Skeletal muscle tissue (tissue), 3 donors: ENCODE measurements at regions not wholly inside any gene's neighbourhood (a gene's known extent, or its start where the extent isn't known, plus 50 kb on each side); places are given as distances from the start of the nearest gene placed in this dataset.

Source experiments
- H3K27ac ChIP-seq: one replicate; pipeline ENCODE4 v1.7.0; 2013; ENCODE audit warnings: mild to moderate bottlenecking, low read depth, low read length, inconsistent platforms
- H3K27me3 ChIP-seq, 3 donors: one replicate each; pipeline ENCODE4 v1.7.0; 2013; ENCODE audit warnings: low read length in 3 of 3; ENCODE audit not compliant: control insufficient read depth in 3 of 3, insufficient read depth in 3 of 3
- H3K36me3 ChIP-seq, 3 donors: one replicate each; pipeline ENCODE4 v1.7.0; 2013; ENCODE audit warnings: low read length in 3 of 3; ENCODE audit not compliant: control insufficient read depth in 3 of 3, insufficient read depth in 3 of 3
- H3K4me1 ChIP-seq, 3 donors: one replicate each; pipeline ENCODE4 v1.7.0; 2013; ENCODE audit warnings: low read length in 3 of 3, mild to moderate bottlenecking in 3 of 3; ENCODE audit not compliant: control insufficient read depth in 3 of 3, insufficient read depth in 3 of 3
- H3K4me3 ChIP-seq, 3 donors: one replicate each; pipeline ENCODE4 v1.7.0; 2013; ENCODE audit warnings: low read length in 3 of 3
- H3K9ac ChIP-seq, 3 donors: one replicate each; pipeline ENCODE4 v1.7.0; 2013; ENCODE audit warnings: low read length in 3 of 3, mild to moderate bottlenecking in 3 of 3, moderate library complexity in 2 of 3, low read depth in 1 of 3
- H3K9me3 ChIP-seq, 3 donors: one replicate each; pipeline ENCODE4 v1.7.0; 2013; ENCODE audit warnings: low read length in 3 of 3; ENCODE audit not compliant: control insufficient read depth in 3 of 3
- donor health status: Osteomylitis.

DNA sequence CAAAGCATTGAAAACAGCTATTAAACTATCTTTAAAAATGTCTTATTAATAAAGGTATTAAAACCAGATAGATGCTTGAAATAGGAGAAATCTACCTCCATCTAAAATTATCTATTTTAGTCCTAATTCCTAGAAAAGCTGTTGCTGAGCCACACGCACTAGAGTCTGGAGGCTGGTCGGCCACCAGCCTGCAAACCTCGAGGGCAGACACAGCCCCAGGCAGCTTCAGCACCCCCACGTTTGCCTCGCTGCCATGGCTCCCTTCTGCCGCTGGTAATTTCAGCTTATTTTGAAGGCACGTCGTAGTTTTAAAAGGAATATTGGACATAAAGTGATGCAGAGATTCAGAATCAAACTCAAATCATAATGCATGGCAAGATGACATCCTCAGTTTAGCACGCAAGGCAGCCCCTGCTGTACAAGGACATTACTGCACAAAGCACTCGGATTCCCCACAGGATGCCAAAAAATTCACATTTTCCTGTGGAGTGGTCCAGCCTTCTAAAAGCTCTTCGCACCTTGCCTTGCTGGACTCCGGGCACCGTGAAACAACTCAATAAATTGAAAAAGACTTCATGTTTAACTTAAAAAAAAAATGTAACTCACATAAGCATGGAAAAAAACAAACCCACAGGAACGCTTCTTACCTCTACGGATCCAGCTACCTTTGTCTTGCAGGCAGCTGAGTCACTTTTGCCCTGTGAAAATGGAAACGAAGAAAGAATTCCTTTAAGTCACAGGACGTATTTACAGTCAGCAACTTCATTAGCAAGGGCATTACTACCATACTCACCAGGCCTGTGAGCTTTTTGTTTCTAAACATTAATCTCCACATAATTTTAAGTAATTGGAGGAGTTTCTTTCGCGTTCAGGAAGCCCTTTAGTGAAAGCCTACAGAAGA, 143.4 kb upstream of the RPS6KA2 start:
- Histone ChIP-seq H3K4me3 (no peak overlapping the region), H3K27me3 (peaks cover 13 to 27% (median 14%) of the 10 kb centered on the region in 3 donors), H3K9ac (no peak overlapping the region), H3K27ac (no peak overlapping the region), H3K9me3 (no peaks in the 10 kb centered on the region), H3K4me1 (no peaks in the 10 kb centered on the region), H3K36me3 (no peaks in the 10 kb centered on the region)

DNA sequence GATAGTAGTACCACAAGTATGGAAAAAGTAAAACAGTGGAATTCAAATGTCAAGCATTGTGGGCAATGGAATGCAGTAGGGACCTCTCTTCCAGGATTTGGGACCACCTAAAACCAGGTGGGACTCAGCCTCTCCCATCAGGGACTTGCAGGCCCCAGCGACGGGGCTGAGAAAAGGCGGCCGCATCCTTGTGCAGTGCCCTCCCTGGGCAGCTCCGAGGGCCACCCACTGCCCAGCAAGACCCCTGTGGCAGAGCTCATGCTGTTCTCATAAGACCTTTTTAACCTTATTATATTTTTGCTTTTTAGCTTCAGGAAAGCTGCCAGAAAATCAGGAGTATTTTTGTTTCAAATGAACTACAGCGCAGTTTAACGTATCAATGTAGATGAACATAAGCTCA, 142.6 kb upstream of the RPS6KA2 start:
- Histone ChIP-seq H3K27me3 (peaks cover 9 to 25% (median 11%) of the 10 kb centered on the region in 3 donors), H3K9ac (no peak overlapping the region), H3K36me3 (no peaks in the 10 kb centered on the region), H3K4me1 (no peaks in the 10 kb centered on the region), H3K27ac (no peak overlapping the region), H3K9me3 (no peaks in the 10 kb centered on the region), H3K4me3 (no peak overlapping the region)

DNA sequence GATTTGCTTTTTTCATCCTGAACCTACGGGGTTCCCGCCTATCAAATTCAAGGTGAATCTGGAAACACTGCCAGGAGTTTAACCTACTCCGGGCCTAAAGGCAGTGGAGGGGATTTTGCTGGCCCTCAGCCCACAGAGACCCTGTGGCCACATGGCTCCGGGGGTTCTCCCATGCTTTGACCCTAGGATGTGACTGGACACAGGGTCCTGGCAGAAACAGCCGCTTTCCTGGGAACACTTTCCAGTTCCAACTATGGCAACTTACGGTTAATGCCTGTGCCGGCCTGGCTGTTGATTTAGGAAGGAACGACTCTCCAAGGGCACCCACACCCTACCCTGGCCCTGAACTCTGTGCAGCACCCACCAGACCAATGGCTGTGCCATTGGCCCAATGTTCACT, 141.7 kb upstream of the RPS6KA2 start:
- Histone ChIP-seq H3K36me3 (no peaks in the 10 kb centered on the region), H3K9ac (no peak overlapping the region), H3K27me3 (peaks cover 3 to 17% (median 4%) of the 10 kb centered on the region in 3 donors), H3K4me1 (no peaks in the 10 kb centered on the region), H3K4me3 (no peak overlapping the region), H3K27ac (no peak overlapping the region), H3K9me3 (no peaks in the 10 kb centered on the region)

DNA sequence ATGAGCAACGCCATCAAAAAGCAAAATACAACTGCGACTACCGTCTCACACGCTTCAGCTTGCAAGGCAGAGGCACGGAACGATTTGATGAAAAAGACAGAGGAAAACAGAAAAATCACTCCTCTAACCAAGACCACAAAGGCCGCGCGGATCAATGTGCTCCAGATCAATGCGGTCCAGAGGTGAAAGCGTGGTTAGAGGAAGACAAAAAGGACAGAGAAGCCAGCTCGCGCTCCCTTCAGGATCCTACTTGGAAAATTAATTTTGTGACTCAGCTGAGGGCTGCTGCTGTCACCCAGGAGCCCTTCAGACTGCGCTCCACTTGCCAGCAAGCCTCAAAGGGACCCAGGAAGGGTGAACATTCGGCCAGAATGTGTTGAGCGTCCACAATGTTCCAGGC, 140.2 kb upstream of the RPS6KA2 start:
- H3K4me3 ChIP-seq: no peak overlapping the region
- H3K9ac ChIP-seq: no peak overlapping the region

DNA sequence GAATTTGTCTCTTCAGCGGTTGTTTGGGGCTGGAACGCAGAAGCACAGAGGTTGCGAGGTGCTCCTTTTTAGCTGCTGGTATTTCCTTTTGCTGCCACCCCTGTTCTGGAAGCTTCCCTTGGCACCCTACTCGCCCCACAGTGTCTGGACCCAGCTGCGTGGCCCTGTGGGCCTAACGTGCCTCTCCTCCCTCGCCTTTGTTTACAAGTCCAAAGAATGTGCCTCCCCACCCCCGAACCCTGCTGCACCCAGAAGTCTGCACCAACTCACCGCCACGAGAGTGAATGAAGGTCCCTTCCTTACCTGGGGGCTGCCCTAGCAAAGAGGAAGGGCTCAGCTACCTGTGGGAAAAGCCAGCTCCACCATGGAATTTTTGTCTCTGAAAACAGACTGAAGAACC, 139.7 kb upstream of the RPS6KA2 start:
- H3K9me3 ChIP-seq: no peaks in the 10 kb centered on the region
- H3K4me1 ChIP-seq: no peaks in the 10 kb centered on the region
- H3K4me3 ChIP-seq: no peak overlapping the region
- no peaks in the 10 kb centered on the region for H3K36me3 ChIP-seq
- H3K27me3 ChIP-seq: peaks cover 0 to 7% (median 4%) of the 10 kb centered on the region in 3 donors
- no peak overlapping the region for H3K27ac ChIP-seq
- H3K9ac ChIP-seq: no peak overlapping the region

More for the DNA sequence above, 140.2 kb upstream of the RPS6KA2 start:
- H3K4me1 ChIP-seq: no peaks in the 10 kb centered on the region
- peaks cover 0 to 9% (median 0%) of the 10 kb centered on the region in 3 donors for H3K27me3 ChIP-seq
- no peaks in the 10 kb centered on the region for H3K36me3 ChIP-seq
- no peaks in the 10 kb centered on the region for H3K9me3 ChIP-seq
- no peak overlapping the region for H3K27ac ChIP-seq

DNA sequence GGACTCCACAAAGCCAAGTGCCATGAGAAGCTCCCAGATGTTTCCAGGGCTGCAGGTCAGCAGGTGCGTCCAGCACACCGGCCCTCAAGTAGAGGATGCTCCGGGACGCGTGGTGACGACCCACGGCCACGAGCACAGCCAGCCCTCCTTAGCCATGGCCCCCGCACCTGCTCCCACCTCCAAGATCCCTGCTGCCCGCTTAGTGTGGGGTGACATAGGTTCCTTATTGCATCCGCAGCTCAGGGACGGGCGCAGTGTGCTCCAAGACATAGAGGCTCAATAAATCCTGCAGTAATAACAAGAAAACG, 138.1 kb upstream of the RPS6KA2 start:
- H3K9me3 ChIP-seq: no peaks in the 10 kb centered on the region
- H3K4me1 ChIP-seq: no peaks in the 10 kb centered on the region
- no peak overlapping the region for H3K9ac ChIP-seq
- H3K4me3 ChIP-seq: no peak overlapping the region
- H3K27me3 ChIP-seq: peaks cover 0 to 15% (median 4%) of the 10 kb centered on the region in 3 donors
- H3K27ac ChIP-seq: no peak overlapping the region
- no peaks in the 10 kb centered on the region for H3K36me3 ChIP-seq

DNA sequence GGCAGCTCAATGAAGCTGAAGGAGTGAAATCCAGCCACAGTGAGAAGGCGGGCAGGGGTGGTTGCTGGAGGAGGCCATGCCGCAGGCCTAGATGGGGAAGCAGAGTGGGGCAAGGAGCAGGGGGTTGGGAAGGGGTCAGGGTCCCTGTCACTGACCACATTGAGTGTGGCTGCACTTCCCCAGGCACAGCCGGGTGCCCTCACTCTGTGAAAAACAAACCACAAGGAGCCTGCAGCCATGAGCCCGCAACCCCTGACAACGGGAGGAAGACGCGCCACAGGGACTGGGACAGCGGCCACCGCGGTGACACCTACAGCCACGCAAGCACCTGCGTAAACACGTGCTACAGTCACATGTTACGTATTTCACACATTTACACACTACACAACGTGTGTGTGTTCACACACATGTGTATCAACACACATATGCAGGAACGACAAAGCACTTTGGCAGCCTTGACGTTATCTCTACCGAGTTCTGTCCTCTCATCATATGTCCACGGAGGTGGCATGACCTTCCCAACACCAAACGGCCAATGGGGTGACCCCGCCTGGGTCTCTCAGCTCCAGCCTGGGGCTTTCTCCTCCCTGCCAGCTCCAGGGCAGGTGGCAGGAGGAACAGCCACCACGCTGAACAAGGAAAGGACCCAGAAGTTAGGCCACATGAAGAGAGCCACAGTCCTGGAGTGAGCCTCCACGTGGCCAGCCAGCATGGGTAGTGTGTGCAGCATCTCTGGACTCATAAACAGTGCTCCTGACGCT, 137.6 kb upstream of the RPS6KA2 start:
- Histone ChIP-seq H3K9ac (no peak overlapping the region), H3K4me3 (no peak overlapping the region), H3K4me1 (no peaks in the 10 kb centered on the region), H3K27ac (no peak overlapping the region), H3K9me3 (no peaks in the 10 kb centered on the region), H3K27me3 (peaks cover 0 to 17% (median 4%) of the 10 kb centered on the region in 3 donors), H3K36me3 (no peaks in the 10 kb centered on the region)

DNA sequence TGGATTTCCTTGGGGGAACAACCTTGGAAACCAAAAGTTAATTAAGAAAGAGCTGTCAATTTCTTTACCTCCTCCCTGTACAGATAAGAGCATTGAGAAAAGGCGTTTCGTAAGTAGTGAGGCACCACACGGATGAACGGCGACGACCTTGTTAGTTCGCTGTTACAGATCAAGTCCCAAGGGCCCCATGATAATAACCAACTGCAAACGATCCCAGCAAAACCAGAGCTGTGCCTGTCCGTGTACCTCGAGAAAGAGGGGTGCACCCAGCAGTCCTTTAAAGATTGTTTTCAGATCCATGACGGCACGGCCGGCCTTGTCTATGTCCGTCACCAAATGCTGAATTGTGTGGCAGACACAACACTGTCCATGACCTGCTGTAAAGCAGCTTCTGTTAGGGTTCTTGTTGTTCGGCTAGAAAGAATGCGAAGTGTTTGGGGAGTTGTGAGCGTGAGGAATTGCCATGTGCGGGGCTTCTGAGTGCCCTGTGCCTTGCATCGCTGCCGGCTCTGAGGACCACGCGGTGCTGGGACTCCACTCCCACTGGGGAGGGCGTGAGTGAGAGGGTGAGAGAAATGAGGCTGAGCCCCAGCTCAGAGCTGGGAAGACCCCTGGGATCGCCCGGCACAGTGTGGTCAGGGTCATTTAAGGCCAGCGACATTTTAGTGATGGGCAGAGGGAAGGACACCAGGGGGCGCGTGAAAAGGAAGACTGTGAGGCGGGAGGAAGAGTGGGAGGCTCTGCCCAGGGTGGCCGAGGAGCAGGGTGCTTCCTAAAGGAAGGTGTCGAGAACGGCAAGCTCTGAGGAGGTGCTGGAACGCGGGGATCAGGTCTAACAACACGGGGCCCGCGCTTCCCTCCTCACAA, 136.8 kb upstream of the RPS6KA2 start:
- Histone ChIP-seq H3K9ac (no peak overlapping the region), H3K9me3 (no peaks in the 10 kb centered on the region), H3K4me3 (no peak overlapping the region), H3K4me1 (no peaks in the 10 kb centered on the region), H3K27ac (no peak overlapping the region), H3K36me3 (no peaks in the 10 kb centered on the region), H3K27me3 (peaks cover 0 to 19% (median 4%) of the 10 kb centered on the region in 3 donors)

DNA sequence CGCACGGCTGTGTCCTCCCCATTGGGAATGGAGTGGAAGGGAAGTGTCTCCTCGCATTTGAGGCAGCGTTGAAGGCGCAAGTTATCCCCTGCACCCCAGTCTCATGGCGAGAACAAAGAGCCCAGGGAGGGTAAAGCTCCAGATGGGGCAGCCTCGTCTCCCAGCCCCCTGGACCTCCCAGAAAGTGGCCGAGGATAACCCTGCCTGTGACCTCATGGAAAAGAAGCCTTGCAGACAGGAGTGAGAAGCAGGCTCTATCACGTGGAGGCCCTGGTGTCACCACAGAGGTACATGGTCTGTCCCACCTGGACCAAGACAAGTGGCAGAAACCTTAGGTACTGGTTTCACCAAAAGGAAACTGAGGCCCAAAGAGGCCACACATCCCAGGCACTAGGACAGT, 134.8 kb upstream of the RPS6KA2 start:
- Histone ChIP-seq H3K36me3 (no peaks in the 10 kb centered on the region), H3K4me3 (no peak overlapping the region), H3K27me3 (peaks cover 13 to 35% (median 13%) of the 10 kb centered on the region in 3 donors), H3K9me3 (no peaks in the 10 kb centered on the region), H3K4me1 (peaks cover 0 to 3% (median 2%) of the 10 kb centered on the region in 3 donors), H3K9ac (no peak overlapping the region), H3K27ac (no peak overlapping the region)
